Glutamatergic neuron (in vitro differentiated cells): ENCODE measurements at regions not wholly inside any gene's neighbourhood (a gene's known extent, or its start where the extent isn't known, plus 50 kb on each side); places are given as distances from the start of the nearest gene placed in this dataset.
"Not testable (repeated sequence)": the region's sequence is repeated elsewhere in the genome, so short reads cannot be mapped to it uniquely, and the experiment has no call there.

Experiments used
- DNase-seq: peaks from one replicate; pipeline ENCODE4 v3.0.0; 2022
- H3K27ac Mint-ChIP-seq: one replicate; pipeline ENCODE4 v1.8.0; 2020; ENCODE audit warnings: mild to moderate bottlenecking, mixed read lengths, inconsistent platforms; ENCODE audit not compliant: unreplicated experiment
- H3K27me3 Mint-ChIP-seq: one replicate; pipeline ENCODE4 v1.8.0; 2020; ENCODE audit warnings: mild to moderate bottlenecking, moderate library complexity, mixed read lengths, inconsistent platforms; ENCODE audit not compliant: unreplicated experiment
- H3K36me3 Mint-ChIP-seq: one replicate; pipeline ENCODE4 v1.8.0; 2020; ENCODE audit warnings: mild to moderate bottlenecking, mixed read lengths, inconsistent platforms; ENCODE audit not compliant: unreplicated experiment
- H3K4me1 Mint-ChIP-seq: one replicate; pipeline ENCODE4 v1.8.0; 2020; ENCODE audit warnings: mild to moderate bottlenecking, low read depth, mixed read lengths, inconsistent platforms; ENCODE audit not compliant: unreplicated experiment
- H3K4me3 Mint-ChIP-seq: one replicate; pipeline ENCODE4 v1.8.0; 2020; ENCODE audit warnings: mild to moderate bottlenecking, mixed read lengths, inconsistent platforms; ENCODE audit not compliant: unreplicated experiment
- H3K9me3 Mint-ChIP-seq: one replicate; pipeline ENCODE4 v1.8.0; 2020; ENCODE audit warnings: mild to moderate bottlenecking, moderate library complexity, mixed read lengths, inconsistent platforms; ENCODE audit not compliant: unreplicated experiment
- TF ChIP-seq, protein P1 (sequence below): fragments of 200-600 bp; sonication (generic); IDR thresholded peaks from one replicate; pipeline ENCODE4 v1.5.0; 2021; ENCODE audit not compliant: partially characterized antibody, unreplicated experiment

DNA sequence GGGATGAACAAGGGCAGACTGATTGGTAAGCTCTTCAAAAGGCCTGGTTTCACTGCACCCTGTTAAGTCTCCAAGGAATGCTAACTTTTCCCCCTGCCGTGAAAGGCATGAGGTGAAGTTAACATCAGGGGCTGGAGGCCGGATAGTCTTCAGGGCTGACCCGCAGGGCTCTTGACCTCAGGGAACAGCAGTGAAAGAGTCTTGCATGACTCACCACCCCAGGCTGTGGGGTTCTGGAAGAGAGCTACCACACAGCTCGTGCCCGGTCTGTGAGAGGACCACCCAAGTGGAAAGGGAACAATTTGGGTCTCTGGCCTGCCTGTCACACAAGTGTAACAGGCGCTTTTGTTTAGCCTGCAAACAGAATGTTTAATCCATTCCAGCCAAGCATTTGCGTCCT, 504.9 kb downstream of the EDEM1 start:
- Mint-ChIP-seq H3K4me3 (no peak overlapping the region), H3K9me3 (no peaks in the 10 kb centered on the region), H3K27me3 (peaks cover 2% of the 10 kb centered on the region), H3K4me1 (no peaks in the 10 kb centered on the region), H3K36me3 (peaks cover 17% of the 10 kb centered on the region), H3K27ac (no peak overlapping the region)
- DNase-seq: no peak
- TF ChIP-seq, protein P1, sequence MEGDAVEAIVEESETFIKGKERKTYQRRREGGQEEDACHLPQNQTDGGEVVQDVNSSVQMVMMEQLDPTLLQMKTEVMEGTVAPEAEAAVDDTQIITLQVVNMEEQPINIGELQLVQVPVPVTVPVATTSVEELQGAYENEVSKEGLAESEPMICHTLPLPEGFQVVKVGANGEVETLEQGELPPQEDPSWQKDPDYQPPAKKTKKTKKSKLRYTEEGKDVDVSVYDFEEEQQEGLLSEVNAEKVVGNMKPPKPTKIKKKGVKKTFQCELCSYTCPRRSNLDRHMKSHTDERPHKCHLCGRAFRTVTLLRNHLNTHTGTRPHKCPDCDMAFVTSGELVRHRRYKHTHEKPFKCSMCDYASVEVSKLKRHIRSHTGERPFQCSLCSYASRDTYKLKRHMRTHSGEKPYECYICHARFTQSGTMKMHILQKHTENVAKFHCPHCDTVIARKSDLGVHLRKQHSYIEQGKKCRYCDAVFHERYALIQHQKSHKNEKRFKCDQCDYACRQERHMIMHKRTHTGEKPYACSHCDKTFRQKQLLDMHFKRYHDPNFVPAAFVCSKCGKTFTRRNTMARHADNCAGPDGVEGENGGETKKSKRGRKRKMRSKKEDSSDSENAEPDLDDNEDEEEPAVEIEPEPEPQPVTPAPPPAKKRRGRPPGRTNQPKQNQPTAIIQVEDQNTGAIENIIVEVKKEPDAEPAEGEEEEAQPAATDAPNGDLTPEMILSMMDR: no peak

DNA sequence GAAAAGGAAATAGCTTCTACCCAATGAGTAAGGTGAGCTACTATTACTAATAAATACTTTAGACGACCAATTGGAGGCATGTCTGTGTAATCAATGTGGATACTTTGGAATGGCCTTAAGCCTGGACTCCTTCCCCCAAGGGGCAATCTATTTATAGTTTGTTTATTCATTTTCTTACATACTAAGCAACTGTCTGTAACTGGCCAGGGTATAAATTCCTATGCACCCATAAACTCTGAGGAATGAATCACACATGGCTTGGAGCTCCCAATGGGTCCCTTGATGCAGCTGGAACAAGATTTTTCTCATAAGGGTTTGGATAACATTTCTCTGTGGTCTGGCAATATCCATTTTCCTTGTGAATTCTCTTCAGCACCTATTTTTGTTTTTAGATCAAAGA, 506.8 kb downstream of the EDEM1 start:
- Mint-ChIP-seq H3K36me3 (peaks cover 17% of the 10 kb centered on the region), H3K27ac (no peak overlapping the region), H3K4me1 (no peaks in the 10 kb centered on the region), H3K9me3 (peaks cover 1% of the 10 kb centered on the region), H3K27me3 (peaks cover 2% of the 10 kb centered on the region), H3K4me3 (no peak overlapping the region)
- no peak for DNase-seq
- TF ChIP-seq, protein P1: no peak

DNA sequence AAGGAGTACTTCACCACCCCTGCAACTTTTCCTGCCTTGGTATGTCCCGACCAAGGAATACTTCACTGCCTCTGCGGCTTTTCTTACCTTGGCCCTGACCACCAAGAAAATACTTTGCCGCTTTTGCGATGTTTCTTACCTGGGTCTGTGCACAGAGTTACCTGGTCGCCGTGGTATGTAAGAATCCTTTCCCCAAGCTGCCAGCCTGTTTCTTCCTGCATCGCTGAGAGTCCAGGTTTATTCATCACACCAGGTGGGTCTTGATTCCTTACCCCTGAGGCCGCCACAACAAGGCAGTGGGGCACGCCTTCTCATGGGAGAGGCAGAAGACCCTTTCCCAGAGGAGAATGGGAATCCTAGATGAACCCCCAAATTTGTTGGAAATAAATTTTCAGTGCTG, 511.3 kb downstream of the EDEM1 start:
- TF ChIP-seq, protein P1: no peak
- peaks cover 1% of the 10 kb centered on the region for H3K9me3 Mint-ChIP-seq
- H3K4me1 Mint-ChIP-seq: no peaks in the 10 kb centered on the region
- DNase-seq: no peak
- no peak overlapping the region for H3K27ac Mint-ChIP-seq
- peaks cover under 1% of the 10 kb centered on the region for H3K36me3 Mint-ChIP-seq
- no peaks in the 10 kb centered on the region for H3K27me3 Mint-ChIP-seq
- H3K4me3 Mint-ChIP-seq: no peak overlapping the region

DNA sequence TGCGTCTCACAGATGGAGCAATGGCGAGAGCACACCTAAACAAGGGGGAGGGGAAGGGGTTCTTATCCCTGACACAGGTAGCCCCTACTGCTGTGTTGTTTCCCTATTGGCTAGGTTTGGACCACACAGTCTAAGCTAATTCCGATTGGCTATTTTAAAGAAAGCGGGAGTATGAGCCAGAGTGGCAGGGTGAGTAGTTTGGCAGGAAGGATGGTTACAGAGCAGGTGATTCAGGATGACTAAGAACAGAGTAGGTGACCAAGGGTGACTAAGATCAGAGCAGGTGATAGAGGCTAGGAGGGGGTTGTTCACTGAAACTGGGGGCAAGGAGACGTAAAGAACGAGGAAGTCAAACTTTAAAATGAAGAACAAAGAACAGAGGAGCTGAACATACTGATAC, 511.8 kb downstream of the EDEM1 start:
- no peaks in the 10 kb centered on the region for H3K4me1 Mint-ChIP-seq

DNA sequence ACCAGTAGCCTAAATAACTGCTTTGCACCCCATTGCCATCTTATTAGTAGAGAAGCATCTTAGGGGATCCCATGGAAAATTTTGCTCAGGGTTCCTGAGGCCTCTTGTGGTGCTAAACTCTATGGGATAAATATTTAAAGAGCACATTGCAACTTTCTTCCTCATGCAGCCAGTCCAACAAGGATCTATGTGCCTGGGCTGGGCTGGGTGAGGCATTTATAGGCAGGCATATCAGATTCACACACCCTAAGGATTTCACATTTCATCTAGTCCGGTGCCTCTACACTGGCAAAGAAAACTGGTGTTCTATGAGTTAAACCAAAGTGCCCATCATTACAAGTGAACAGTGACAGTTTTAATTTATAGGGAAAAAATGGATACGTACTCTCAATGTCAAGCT, 512.3 kb downstream of the EDEM1 start:
- TF ChIP-seq, protein P1: no peak
- Mint-ChIP-seq H3K4me3 (no peak overlapping the region), H3K27me3 (no peaks in the 10 kb centered on the region), H3K36me3 (no peaks in the 10 kb centered on the region), H3K9me3 (peaks cover 1% of the 10 kb centered on the region), H3K4me1 (no peaks in the 10 kb centered on the region), H3K27ac (no peak overlapping the region)
- no peak for DNase-seq

More for the DNA sequence above, 511.8 kb downstream of the EDEM1 start:
- Mint-ChIP-seq H3K9me3 (peaks cover 1% of the 10 kb centered on the region), H3K27me3 (no peaks in the 10 kb centered on the region), H3K36me3 (no peaks in the 10 kb centered on the region), H3K27ac (no peak overlapping the region), H3K4me3 (no peak overlapping the region)
- no peak for DNase-seq
- TF ChIP-seq, protein P1: no peak

DNA sequence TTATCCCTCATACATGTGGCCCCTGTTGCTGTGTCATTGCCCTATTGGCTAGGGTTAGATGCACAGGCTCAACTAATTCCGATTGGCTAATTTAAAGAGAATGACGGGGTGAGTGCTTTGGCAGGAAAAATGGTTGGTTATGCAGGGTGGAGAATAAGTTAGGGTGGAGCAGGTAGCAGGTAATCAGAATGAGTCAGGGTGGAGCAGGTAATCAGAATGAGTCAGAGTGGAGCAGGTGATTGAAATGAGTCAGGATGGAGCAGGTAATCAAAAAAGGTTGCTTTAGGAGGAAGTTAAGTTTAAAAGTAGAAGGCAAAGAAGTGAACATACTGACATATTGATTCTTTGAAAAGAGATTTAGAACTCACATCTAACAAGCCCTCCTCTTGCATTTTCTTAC, 513.5 kb downstream of the EDEM1 start:
- not testable (repeated sequence) for H3K27ac Mint-ChIP-seq, H3K9me3 Mint-ChIP-seq, H3K4me3 Mint-ChIP-seq, H3K27me3 Mint-ChIP-seq, DNase-seq, H3K4me1 Mint-ChIP-seq, H3K36me3 Mint-ChIP-seq
